B cell (primary cell): ENCODE measurements at regions not wholly inside any gene's neighbourhood (a gene's known extent, or its start where the extent isn't known, plus 50 kb on each side); places are given as distances from the start of the nearest gene placed in this dataset.

Source experiments
- EZH2 ChIP-seq: IDR thresholded peaks from 2 replicates; pipeline ENCODE4 v1.6.1; 2012; ENCODE audit warnings: borderline replicate concordance, low read depth, mild to moderate bottlenecking, moderate library complexity, low read length; ENCODE audit not compliant: insufficient read depth, poor library complexity, severe bottlenecking
- TF ChIP-seq, protein P1 (sequence below): fragments of 200-600 bp; IDR thresholded peaks from one replicate; pipeline ENCODE4 v1.8.0; 2022; ENCODE audit warnings: antibody characterized with exemption, mild to moderate bottlenecking

DNA sequence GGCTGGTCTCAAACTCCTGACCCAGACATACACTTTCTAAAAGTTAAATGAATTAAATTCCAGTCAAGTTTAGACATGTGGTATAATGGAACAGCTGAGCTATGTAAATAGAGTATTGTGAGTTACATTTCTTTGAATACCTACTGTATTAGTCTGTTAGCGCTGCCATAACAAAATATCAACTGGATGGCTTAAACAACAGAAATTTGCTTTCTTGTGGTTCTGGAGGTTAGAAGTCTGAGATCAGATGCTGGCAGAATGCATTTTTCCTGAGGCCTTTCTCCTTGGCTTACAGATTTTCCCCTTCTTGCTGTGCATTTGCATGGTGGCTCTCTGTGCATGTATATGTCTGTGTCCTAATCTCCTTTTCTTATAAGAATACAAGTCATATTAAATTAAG is 101.5 kb upstream of the TGFBR2 start:
- TF ChIP-seq, protein P1, sequence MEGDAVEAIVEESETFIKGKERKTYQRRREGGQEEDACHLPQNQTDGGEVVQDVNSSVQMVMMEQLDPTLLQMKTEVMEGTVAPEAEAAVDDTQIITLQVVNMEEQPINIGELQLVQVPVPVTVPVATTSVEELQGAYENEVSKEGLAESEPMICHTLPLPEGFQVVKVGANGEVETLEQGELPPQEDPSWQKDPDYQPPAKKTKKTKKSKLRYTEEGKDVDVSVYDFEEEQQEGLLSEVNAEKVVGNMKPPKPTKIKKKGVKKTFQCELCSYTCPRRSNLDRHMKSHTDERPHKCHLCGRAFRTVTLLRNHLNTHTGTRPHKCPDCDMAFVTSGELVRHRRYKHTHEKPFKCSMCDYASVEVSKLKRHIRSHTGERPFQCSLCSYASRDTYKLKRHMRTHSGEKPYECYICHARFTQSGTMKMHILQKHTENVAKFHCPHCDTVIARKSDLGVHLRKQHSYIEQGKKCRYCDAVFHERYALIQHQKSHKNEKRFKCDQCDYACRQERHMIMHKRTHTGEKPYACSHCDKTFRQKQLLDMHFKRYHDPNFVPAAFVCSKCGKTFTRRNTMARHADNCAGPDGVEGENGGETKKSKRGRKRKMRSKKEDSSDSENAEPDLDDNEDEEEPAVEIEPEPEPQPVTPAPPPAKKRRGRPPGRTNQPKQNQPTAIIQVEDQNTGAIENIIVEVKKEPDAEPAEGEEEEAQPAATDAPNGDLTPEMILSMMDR, result no peak
- TF ChIP-seq EZH2, result no peak
